CD4-positive, alpha-beta T cell (primary cell): ENCODE measurements at regions not wholly inside any gene's neighbourhood (a gene's known extent, or its start where the extent isn't known, plus 50 kb on each side); places are given as distances from the start of the nearest gene placed in this dataset.

ENCODE experiments used
- ATAC-seq: fragments of 200-7000 bp; cut with Tn5 transposase; one replicate; pipeline ENCODE4 v1.10.0; 2022; ENCODE audit warnings: mild to moderate bottlenecking; ENCODE audit not compliant: poor library complexity
- CTCF ChIA-PET: fragments of 350-600 bp; sonication (Branson Sonifier 250); formaldehyde crosslinking; loops from one replicate; lab custom pipeline; 2021; ENCODE audit warnings: antibody characterized with exemption, inconsistent platforms; lab: Charles Lee
- POLR2A ChIA-PET: fragments of 350-600 bp; sonication (Branson Sonifier 250); formaldehyde crosslinking; loops from one replicate; lab custom pipeline; 2021; ENCODE audit warnings: antibody characterized with exemption, inconsistent platforms; lab: Charles Lee
- DNase-seq, 14 experiments: peaks; one replicate each; pipeline ENCODE4 v3.0.0-alpha.2; 2013 to 2020; ENCODE audit warnings: mixed read lengths in 2 of 14
- H3K27ac ChIP-seq, 2 donors: one replicate each; pipeline versions ENCODE4 v1.5.1 to v1.7.0; 2013; ENCODE audit warnings: low read length in 2 of 2, low read depth in 1 of 2, mild to moderate bottlenecking in 1 of 2
- H3K27me3 ChIP-seq, 2 experiments: 1 replicate in 1 of 2; 2 replicates in 1 of 2; pipeline versions ENCODE4 v1.6.1 to v1.7.0; 2013; ENCODE audit warnings: low read length in 2 of 2, control low read depth in 1 of 2, mild to moderate bottlenecking in 1 of 2, moderate library complexity in 1 of 2; ENCODE audit not compliant: insufficient read depth in 2 of 2, control insufficient read depth in 1 of 2
- H3K36me3 ChIP-seq: one replicate; pipeline ENCODE4 v1.6.1; 2013; ENCODE audit warnings: low read length, control low read depth; ENCODE audit not compliant: insufficient read depth
- H3K4me1 ChIP-seq: one replicate; pipeline ENCODE4 v1.6.1; 2013; ENCODE audit warnings: low read length, control low read depth; ENCODE audit not compliant: insufficient read depth
- H3K4me3 ChIP-seq: one replicate; pipeline ENCODE4 v1.5.1; 2013; ENCODE audit warnings: mild to moderate bottlenecking, low read length, moderate library complexity
- H3K9me3 ChIP-seq, 2 experiments: 1 replicate in 1 of 2; 2 replicates in 1 of 2; pipeline versions ENCODE4 v1.6.1 to v1.7.0; 2013; ENCODE audit warnings: low read length in 2 of 2, mild to moderate bottlenecking in 2 of 2, control low read depth in 1 of 2, moderate library complexity in 1 of 2; ENCODE audit not compliant: control insufficient read depth in 1 of 2, insufficient read depth in 1 of 2
- H3K27ac Mint-ChIP-seq: one replicate; pipeline ENCODE4 v1.8.0; 2020; ENCODE audit warnings: mixed read lengths
- H3K27me3 Mint-ChIP-seq: one replicate; pipeline ENCODE4 v1.8.0; 2021; ENCODE audit warnings: mixed read lengths
- H3K36me3 Mint-ChIP-seq: one replicate; pipeline ENCODE4 v1.8.0; 2021; ENCODE audit warnings: low read depth, mixed read lengths
- H3K4me1 Mint-ChIP-seq: one replicate; pipeline ENCODE4 v1.8.0; 2021; ENCODE audit warnings: low read depth, mixed read lengths
- H3K4me3 Mint-ChIP-seq: one replicate; pipeline ENCODE4 v1.8.0; 2020; ENCODE audit warnings: mild to moderate bottlenecking, mixed read lengths
- H3K9me3 Mint-ChIP-seq: one replicate; pipeline ENCODE4 v1.8.0; 2020; ENCODE audit warnings: mixed read lengths
- CTCF ChIP-seq: fragments of 200-600 bp; IDR thresholded peaks from one replicate; pipeline ENCODE4 v1.8.0; 2022; ENCODE audit warnings: antibody characterized with exemption, mild to moderate bottlenecking
- intact Hi-C, 2 experiments: fragments of 100-400 bp; cut with DNase I in 1 of 2; cut with micrococcal nuclease in 1 of 2; formaldehyde crosslinking; loops; one replicate each; pipeline versions ENCODE4 v1.15.1 to v1.9.0; 2023 to 2025; cut with DNase I, micrococcal nuclease

DNA sequence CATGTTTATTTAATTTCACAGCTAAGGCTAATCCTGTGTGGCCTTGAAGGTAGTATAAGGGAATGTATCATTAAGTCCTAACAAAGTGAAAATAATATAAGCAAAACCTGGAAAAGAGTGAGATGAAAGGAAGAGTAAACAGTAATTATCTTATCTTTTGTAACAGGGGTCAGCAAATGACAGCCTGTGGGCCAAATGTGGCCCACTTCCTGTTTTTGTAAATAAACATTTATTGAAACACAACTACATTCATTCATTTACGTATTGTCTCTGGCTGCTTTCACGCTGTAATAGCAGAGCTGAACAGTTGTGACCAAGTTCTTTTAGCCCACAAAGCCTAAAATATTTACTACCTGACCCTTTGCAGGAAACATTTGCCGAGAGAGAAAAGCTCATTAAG lies 78.4 kb upstream of the HTR4 start:
- ChIA-PET CTCF (interaction anchor here (0.8 to 3.6 kb wide), 5 partner anchors 9 to 382 kb away, joined by 3 to 11 read pairs (median 4); no protein-coding TSS in a partner anchor), POLR2A (no interaction called here)
- ATAC-seq: no peak
- intact Hi-C loops: loop anchor here (1.0 to 10.0 kb wide), 9 partner anchors 95 to 878 kb away; partner anchors contain the start of gene ADRB2 (in 1 of the 2)
- Histone ChIP-seq H3K9me3 (no peaks in the 10 kb centered on the region), H3K27me3 (no peaks in the 10 kb centered on the region), H3K36me3 (no peaks in the 10 kb centered on the region), H3K4me3 (no peak overlapping the region), H3K4me1 (no peaks in the 10 kb centered on the region), H3K27ac (no peak overlapping the region)
- Mint-ChIP-seq H3K9me3 (no peaks in the 10 kb centered on the region), H3K27me3 (peaks cover 11% of the 10 kb centered on the region), H3K4me1 (peaks cover 5% of the 10 kb centered on the region), H3K4me3 (no peak overlapping the region), H3K27ac (no peak overlapping the region), H3K36me3 (no peaks in the 10 kb centered on the region)
- no peak for DNase-seq
- no peak for TF ChIP-seq CTCF

DNA sequence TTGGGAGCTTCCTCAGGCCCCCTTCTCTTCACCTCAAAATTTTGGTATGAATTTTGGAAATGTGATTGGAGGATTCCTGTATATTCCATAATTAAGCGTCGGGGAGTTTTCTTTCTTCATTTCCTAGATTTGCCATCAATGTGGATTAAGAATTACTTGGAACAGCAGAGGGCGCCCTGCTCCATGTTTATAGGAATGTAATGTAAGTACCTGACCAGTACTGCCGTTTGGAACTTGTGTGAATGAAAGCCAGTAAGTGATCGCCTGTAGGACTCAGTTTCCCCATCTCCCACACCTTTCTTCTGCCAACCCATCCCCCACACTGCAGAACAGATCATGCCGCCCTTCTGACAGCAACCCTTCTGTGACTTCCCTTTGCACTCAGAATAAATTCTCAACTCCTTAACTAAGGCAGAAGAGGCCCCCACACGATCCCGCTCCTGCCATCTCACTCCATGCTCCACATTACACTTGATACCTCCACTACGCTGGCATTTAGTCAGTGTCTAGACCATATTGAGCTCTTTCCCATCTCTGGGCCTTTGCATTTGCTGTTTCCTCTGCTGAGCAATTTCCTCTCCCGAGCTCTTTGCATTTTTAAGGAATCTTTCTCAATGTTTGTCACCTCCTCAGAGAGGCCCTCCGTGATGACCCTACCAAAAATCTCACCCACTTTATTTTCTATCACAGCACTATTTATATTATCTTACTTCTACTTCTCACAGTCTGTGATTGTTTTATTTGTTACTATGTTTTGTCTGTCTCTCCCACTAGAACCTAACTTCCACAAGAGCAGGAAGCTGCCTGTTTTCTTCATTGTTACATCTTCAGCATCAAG lies 79.5 kb upstream of the HTR4 start:
- ATAC-seq (peak; percentile 38), DNase-seq (peak; percentile 31 to 80 (median 61))
- Histone ChIP-seq H3K9me3 (no peaks in the 10 kb centered on the region), H3K4me3 (no peak overlapping the region), H3K27ac (no peak overlapping the region), H3K4me1 (no peaks in the 10 kb centered on the region), H3K27me3 (no peaks in the 10 kb centered on the region), H3K36me3 (no peaks in the 10 kb centered on the region)
- no peaks in the 10 kb centered on the region for H3K36me3 Mint-ChIP-seq
- intact Hi-C loops: loop anchor here (1.0 to 10.0 kb wide), 10 partner anchors 93 to 879 kb away; partner anchors contain the start of gene ADRB2 (in 1 of the 2)
- peaks cover 5% of the 10 kb centered on the region for H3K4me1 Mint-ChIP-seq
- ChIA-PET POLR2A (no interaction called here), CTCF (interaction anchor here (0.8 to 3.6 kb wide), 6 partner anchors 27 to 381 kb away, joined by 3 to 11 read pairs (median 4); no protein-coding TSS in a partner anchor)
- H3K4me3 Mint-ChIP-seq: no peak overlapping the region
- peak; percentile 82 for TF ChIP-seq CTCF
- H3K27ac Mint-ChIP-seq: no peak overlapping the region
- H3K9me3 Mint-ChIP-seq: no peaks in the 10 kb centered on the region
- H3K27me3 Mint-ChIP-seq: peaks cover 12% of the 10 kb centered on the region

GRCh38 chr5:148734518-148734917 lies 80.2 kb upstream of the HTR4 start:
- H3K4me1 Mint-ChIP-seq: peaks cover 5% of the 10 kb centered on the region
- no peak overlapping the region for H3K27ac Mint-ChIP-seq
- no peaks in the 10 kb centered on the region for H3K9me3 Mint-ChIP-seq
- H3K4me3 ChIP-seq: no peak overlapping the region
- no peak for TF ChIP-seq CTCF
- DNase-seq: no peak
- H3K36me3 Mint-ChIP-seq: no peaks in the 10 kb centered on the region
- no peaks in the 10 kb centered on the region for H3K27me3 ChIP-seq
- POLR2A ChIA-PET: no interaction called here
- no peak overlapping the region for H3K4me3 Mint-ChIP-seq
- H3K9me3 ChIP-seq: no peaks in the 10 kb centered on the region
- H3K36me3 ChIP-seq: no peaks in the 10 kb centered on the region
- CTCF ChIA-PET: interaction anchor here (1.2 to 3.6 kb wide), 2 partner anchors 223 to 301 kb away, joined by 4 to 11 read pairs; no protein-coding TSS in a partner anchor
- no peaks in the 10 kb centered on the region for H3K4me1 ChIP-seq
- no peak for ATAC-seq
- no peak overlapping the region for H3K27ac ChIP-seq
- intact Hi-C loops: loop anchor here (2.0 to 10.0 kb wide), 7 partner anchors 93 to 880 kb away; partner anchors contain the start of gene ADRB2 (in 1 of the 2)
- peaks cover 19% of the 10 kb centered on the region for H3K27me3 Mint-ChIP-seq
